ENCODE measurements at regions not wholly inside any gene's neighbourhood (a gene's known extent, or its start where the extent isn't known, plus 50 kb on each side); places are given as distances from the start of the nearest gene placed in this dataset.

DNA sequence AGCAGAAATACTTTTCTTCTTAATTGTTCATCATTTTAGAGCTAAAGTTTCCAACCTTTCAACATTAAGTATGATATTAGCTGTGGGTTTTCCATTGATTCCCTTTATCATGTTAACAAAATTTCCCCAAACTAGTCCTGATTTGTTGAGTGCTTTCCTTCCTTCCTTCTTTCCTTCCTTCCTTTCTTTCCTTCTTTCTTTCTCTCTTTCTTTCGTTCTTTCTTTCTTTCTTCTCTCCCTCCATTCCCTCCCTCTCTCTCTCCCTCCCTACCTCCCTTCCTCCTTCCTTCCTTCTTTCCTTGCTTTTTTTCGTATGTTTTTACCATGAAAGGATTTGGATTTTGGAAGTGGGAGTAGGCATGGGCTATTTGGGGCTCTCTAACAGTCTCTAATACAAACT, 133.5 kb downstream of the LMNTD1 start:
- no peak for DNase-seq
- Histone ChIP-seq H3K4me1 (no peaks in the 10 kb centered on the region), H3K36me3 (no peaks in the 10 kb centered on the region), H3K9me3 (no peaks in the 10 kb centered on the region), H3K4me3 (no peak overlapping the region), H3K27me3 (ENCODE audit: low read depth) (no peaks in the 10 kb centered on the region), H3K27ac (no peak overlapping the region)
- TF ChIP-seq, protein P1, sequence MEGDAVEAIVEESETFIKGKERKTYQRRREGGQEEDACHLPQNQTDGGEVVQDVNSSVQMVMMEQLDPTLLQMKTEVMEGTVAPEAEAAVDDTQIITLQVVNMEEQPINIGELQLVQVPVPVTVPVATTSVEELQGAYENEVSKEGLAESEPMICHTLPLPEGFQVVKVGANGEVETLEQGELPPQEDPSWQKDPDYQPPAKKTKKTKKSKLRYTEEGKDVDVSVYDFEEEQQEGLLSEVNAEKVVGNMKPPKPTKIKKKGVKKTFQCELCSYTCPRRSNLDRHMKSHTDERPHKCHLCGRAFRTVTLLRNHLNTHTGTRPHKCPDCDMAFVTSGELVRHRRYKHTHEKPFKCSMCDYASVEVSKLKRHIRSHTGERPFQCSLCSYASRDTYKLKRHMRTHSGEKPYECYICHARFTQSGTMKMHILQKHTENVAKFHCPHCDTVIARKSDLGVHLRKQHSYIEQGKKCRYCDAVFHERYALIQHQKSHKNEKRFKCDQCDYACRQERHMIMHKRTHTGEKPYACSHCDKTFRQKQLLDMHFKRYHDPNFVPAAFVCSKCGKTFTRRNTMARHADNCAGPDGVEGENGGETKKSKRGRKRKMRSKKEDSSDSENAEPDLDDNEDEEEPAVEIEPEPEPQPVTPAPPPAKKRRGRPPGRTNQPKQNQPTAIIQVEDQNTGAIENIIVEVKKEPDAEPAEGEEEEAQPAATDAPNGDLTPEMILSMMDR (IDR thresholded peaks at IDR 0.05): no peak
- ATAC-seq: no peak
- intact Hi-C loops (cut with DNase I): no loop called here

DNA sequence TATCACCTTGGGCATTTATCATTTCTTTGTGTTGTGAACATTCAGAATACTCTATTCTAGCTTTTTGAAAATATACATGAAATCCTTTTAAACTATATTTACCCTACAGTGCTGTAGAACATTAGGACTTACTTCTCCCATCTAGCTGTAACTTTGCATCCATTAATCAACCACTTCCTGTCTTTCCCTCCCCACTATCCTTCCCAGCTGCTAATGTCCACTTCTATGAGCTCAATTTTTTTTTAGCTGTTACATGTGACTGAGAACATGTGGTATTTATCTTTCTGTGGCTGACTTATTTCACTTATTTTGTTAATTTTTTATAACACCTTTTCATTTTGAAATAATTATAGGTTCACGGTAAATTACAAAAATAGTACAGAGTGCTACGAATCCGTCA, 136.0 kb downstream of the LMNTD1 start:
- H3K4me3 ChIP-seq: no peak overlapping the region
- TF ChIP-seq, protein P1 (IDR thresholded peaks at IDR 0.05): no peak
- no peaks in the 10 kb centered on the region for H3K9me3 ChIP-seq
- H3K27ac ChIP-seq: no peak overlapping the region
- no peaks in the 10 kb centered on the region for H3K27me3 ChIP-seq (ENCODE audit: low read depth)
- no peak for ATAC-seq
- H3K36me3 ChIP-seq: no peaks in the 10 kb centered on the region
- H3K4me1 ChIP-seq: no peaks in the 10 kb centered on the region
- intact Hi-C loops (cut with DNase I): no loop called here
- DNase-seq: no peak

DNA sequence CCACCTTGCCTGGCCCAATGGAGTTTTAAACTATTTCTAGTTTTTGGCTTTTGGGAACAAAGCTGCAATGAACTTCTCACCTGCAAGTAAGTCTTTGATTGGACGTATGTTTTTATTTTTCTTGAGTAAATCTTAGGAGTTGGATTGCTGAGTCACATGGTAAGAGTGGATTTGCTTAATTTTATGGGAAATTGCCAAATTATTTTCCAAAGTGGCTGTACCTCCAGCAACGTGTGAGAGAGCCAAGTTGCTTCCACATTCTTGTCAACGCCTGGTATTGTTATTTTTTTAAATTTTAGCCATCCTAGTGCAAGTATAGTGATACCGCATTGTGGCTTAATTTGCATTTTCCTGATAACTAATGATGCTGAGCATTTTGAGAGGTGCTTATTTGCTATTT, 136.6 kb downstream of the LMNTD1 start:
- peak in 1 of 2 donors; percentile 43 for ATAC-seq
- H3K4me1 ChIP-seq: no peaks in the 10 kb centered on the region
- H3K4me3 ChIP-seq: no peak overlapping the region
- no peak for DNase-seq
- no peak overlapping the region for H3K27ac ChIP-seq
- intact Hi-C loops (cut with DNase I): no loop called here
- TF ChIP-seq, protein P1 (IDR thresholded peaks at IDR 0.05): no peak
- H3K9me3 ChIP-seq: no peaks in the 10 kb centered on the region
- no peaks in the 10 kb centered on the region for H3K27me3 ChIP-seq (ENCODE audit: low read depth)
- no peaks in the 10 kb centered on the region for H3K36me3 ChIP-seq

DNA sequence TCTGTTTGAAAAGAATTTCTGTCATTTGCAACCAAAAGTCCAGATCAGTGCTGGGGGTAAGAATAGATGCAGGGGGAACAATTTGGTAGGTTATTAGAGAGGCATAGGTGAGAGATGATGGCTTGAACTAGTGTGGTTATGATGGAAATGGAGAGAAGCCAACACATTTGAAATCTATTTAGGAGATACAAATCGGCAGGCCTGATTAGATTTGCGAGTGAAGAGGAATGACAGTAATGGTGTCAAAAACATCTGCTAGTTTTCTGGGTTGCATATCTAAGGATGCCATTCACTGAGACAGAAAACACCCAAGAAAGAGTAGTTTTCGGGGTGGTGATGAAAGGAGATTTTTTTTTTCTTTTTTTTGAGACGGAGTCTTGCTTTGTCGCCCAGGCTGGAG, 138.1 kb downstream of the LMNTD1 start:
- no peak for DNase-seq
- intact Hi-C loops (cut with DNase I): no loop called here
- no peak overlapping the region for H3K27ac ChIP-seq
- H3K4me3 ChIP-seq: no peak overlapping the region
- TF ChIP-seq, protein P1 (IDR thresholded peaks at IDR 0.05): no peak
- no peaks in the 10 kb centered on the region for H3K27me3 ChIP-seq (ENCODE audit: low read depth)
- H3K4me1 ChIP-seq: no peaks in the 10 kb centered on the region
- no peaks in the 10 kb centered on the region for H3K36me3 ChIP-seq
- ATAC-seq: no peak
- H3K9me3 ChIP-seq: no peaks in the 10 kb centered on the region

DNA sequence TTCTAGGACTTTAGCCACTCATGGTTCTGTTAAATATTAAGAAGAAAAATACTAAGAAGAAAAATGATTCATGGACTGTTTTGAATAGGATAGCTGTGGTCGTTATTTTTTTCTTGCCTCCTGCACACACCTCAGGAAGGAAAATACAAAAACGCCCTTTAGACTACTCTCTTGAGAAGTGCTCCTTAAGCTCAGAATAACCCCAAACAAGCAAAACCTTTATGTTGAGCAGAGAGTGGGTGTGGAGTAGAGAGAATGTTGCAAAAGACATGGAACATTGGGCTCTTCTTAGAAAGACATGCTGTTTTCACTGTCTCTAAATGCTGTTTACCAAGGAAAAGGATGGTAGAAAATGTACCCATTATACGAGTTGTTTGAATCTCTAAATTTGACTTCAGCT, 140.3 kb downstream of the LMNTD1 start:
- no peak for DNase-seq
- Histone ChIP-seq H3K27me3 (ENCODE audit: low read depth) (no peaks in the 10 kb centered on the region), H3K4me3 (no peak overlapping the region), H3K27ac (no peak overlapping the region), H3K36me3 (no peaks in the 10 kb centered on the region), H3K9me3 (no peaks in the 10 kb centered on the region), H3K4me1 (no peaks in the 10 kb centered on the region)
- TF ChIP-seq, protein P1 (IDR thresholded peaks at IDR 0.05): no peak
- peak; percentile 41 to 67 for ATAC-seq
- intact Hi-C loops (cut with DNase I): no loop called here

DNA sequence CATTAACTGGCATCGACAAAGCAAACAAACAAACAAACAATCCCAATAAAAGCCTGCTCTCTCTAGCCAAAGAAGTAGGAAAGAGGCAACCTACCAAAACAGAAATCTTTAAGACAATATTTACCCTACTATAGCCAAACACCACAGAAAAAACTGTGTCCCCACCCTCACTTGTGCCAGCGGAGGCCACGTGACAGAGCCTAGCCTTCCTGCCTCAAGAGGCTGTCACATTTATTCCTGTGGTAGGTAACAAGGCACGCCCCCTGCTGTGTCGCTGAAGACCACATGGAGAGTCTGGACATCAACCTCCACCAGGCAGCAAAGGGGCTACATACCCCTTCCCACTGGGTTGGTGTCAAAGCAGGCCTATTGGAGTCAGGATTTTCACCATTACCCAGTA, 148.1 kb downstream of the LMNTD1 start:
- Histone ChIP-seq H3K27me3 (ENCODE audit: low read depth) (no peaks in the 10 kb centered on the region), H3K9me3 (no peaks in the 10 kb centered on the region), H3K4me3 (no peak overlapping the region), H3K36me3 (no peaks in the 10 kb centered on the region), H3K4me1 (no peaks in the 10 kb centered on the region), H3K27ac (no peak overlapping the region)
- peak in 1 of 2 donors; percentile 42 for ATAC-seq
- DNase-seq: no peak
- intact Hi-C loops (cut with DNase I): no loop called here
- TF ChIP-seq, protein P1 (IDR thresholded peaks at IDR 0.05): no peak

Data from lower lobe of right lung (tissue), 2 donors.